SK-N-SH treated with all-trans-retinoic acid at 6 μM for 48 hours (cell line): ENCODE measurements at regions not wholly inside any gene's neighbourhood (a gene's known extent, or its start where the extent isn't known, plus 50 kb on each side); places are given as distances from the start of the nearest gene placed in this dataset.

Experiments
- ATAC-seq: fragments of 200-7000 bp; cut with Tn5 transposase; 3 replicates; pipeline ENCODE4 v1.9.1; 2020; ENCODE audit warnings: mild to moderate bottlenecking, moderate library complexity
- ARNTL ChIP-seq: fragments of 450-650 bp; formaldehyde crosslinking; IDR thresholded peaks from 2 replicates; pipeline ENCODE4 v1.5.0; 2020; ENCODE audit warnings: low read depth, mild to moderate bottlenecking, moderate library complexity, borderline replicate concordance
- BACH2 ChIP-seq: fragments of 250-450 bp; sonication (Bioruptor Pico); IDR thresholded peaks from 2 replicates; pipeline ENCODE4 v1.9.0; 2021; ENCODE audit warnings: mild to moderate bottlenecking, borderline replicate concordance
- CSDC2 ChIP-seq: fragments of 250-450 bp; sonication (Bioruptor Pico); IDR thresholded peaks from 2 replicates; pipeline ENCODE4 v1.5.0; 2020; ENCODE audit warnings: mild to moderate bottlenecking, moderate library complexity
- ESRRG ChIP-seq: fragments of 250-450 bp; sonication (Bioruptor Pico); IDR thresholded peaks from 2 replicates; pipeline ENCODE4 v1.6.1; 2021; ENCODE audit warnings: mild to moderate bottlenecking
- GLIS3 ChIP-seq: fragments of 250-450 bp; sonication (Bioruptor Pico); IDR thresholded peaks from 2 replicates; pipeline ENCODE4 v1.5.0; 2020; ENCODE audit warnings: mild to moderate bottlenecking, moderate library complexity
- ISL1 ChIP-seq: fragments of 250-450 bp; sonication (Bioruptor Pico); IDR thresholded peaks from 2 replicates; pipeline ENCODE4 v2.1.2; 2022; ENCODE audit warnings: mild to moderate bottlenecking, moderate library complexity
- PATZ1 ChIP-seq: fragments of 250-450 bp; sonication (Bioruptor Pico); IDR thresholded peaks from 2 replicates; pipeline ENCODE4 v1.8.0; 2020; ENCODE audit warnings: mild to moderate bottlenecking, moderate library complexity, borderline replicate concordance
- PPARA ChIP-seq: fragments of 250-450 bp; sonication (Bioruptor Pico); IDR thresholded peaks from 2 replicates; pipeline ENCODE4 v1.5.0; 2020; ENCODE audit warnings: mild to moderate bottlenecking, borderline replicate concordance
- RARB ChIP-seq: fragments of 250-450 bp; sonication (Bioruptor Pico); IDR thresholded peaks from 2 replicates; pipeline ENCODE4 v1.8.0; 2021; ENCODE audit warnings: mild to moderate bottlenecking, moderate library complexity
- SNAI2 ChIP-seq: fragments of 250-450 bp; sonication (Bioruptor Pico); IDR thresholded peaks from 2 replicates; pipeline ENCODE4 v1.5.0; 2020; ENCODE audit warnings: mild to moderate bottlenecking, moderate library complexity
- TCF4 ChIP-seq: fragments of 250-450 bp; sonication (Bioruptor Pico); IDR thresholded peaks from 2 replicates; pipeline ENCODE4 v1.8.0; 2021; ENCODE audit warnings: mild to moderate bottlenecking, moderate library complexity, borderline replicate concordance
- TOX ChIP-seq: fragments of 250-450 bp; sonication (Bioruptor Pico); IDR thresholded peaks from 2 replicates; pipeline ENCODE4 v1.8.0; 2021; ENCODE audit warnings: mild to moderate bottlenecking, moderate library complexity, borderline replicate concordance
- ZC3H10 ChIP-seq: fragments of 250-450 bp; sonication (Bioruptor Pico); IDR thresholded peaks from 2 replicates; pipeline ENCODE4 v1.5.1; 2021; ENCODE audit warnings: mild to moderate bottlenecking, moderate library complexity
- ZFP30 ChIP-seq: fragments of 450-650 bp; formaldehyde crosslinking; IDR thresholded peaks from 2 replicates; pipeline ENCODE4 v1.5.0; 2022; ENCODE audit warnings: mild to moderate bottlenecking, moderate library complexity
- ZNF70 ChIP-seq: fragments of 450-650 bp; formaldehyde crosslinking; IDR thresholded peaks from 2 replicates; pipeline ENCODE4 v1.5.0; 2020; ENCODE audit warnings: mild to moderate bottlenecking, moderate library complexity
- TF ChIP-seq, protein P1 (sequence below): fragments of 250-450 bp; sonication (Bioruptor Pico); IDR thresholded peaks from 2 replicates; pipeline ENCODE4 v1.5.0; 2020; ENCODE audit warnings: mild to moderate bottlenecking, moderate library complexity
- TF ChIP-seq, protein P2 (sequence below): fragments of 250-450 bp; sonication (Bioruptor Pico); IDR thresholded peaks from 2 replicates; pipeline ENCODE4 v1.5.1; 2020; ENCODE audit warnings: low read depth, mild to moderate bottlenecking, moderate library complexity
- TF ChIP-seq, protein P3 (sequence below): fragments of 250-450 bp; sonication (Bioruptor Pico); IDR thresholded peaks from 2 replicates; pipeline ENCODE4 v1.5.1; 2021; ENCODE audit warnings: mild to moderate bottlenecking, moderate library complexity

- TF ChIP-seq ISL1 (CRISPR knock-in tag) (0 out of 2 replicates have a peak, but pooled peaks have one; percentile 69), TCF4 (CRISPR knock-in tag) (no peak)
- ATAC-seq, result no peak
Measured at GRCh38 chr21:22554690-22555316, 1556.6 kb downstream of the NCAM2 start.

DNA sequence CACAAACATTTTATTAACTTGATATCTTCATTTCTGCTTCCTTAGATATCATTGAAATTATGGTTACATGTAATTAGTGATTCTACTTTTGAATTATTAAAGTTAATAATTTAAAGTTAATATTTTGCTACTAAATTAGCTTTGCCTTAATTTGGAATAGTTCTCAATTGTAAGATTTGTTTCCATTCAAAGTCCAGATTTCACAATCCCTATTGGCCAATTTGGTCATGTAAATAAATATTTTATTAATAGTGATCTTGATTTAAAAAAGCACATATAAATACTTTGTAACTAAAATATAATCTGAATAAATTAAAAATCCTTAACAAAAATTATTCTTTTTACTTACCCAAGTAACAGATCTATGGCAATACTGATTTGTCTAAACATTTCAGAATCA, 1558.6 kb downstream of the NCAM2 start:
- ATAC-seq, result no peak
- no peak for TF ChIP-seq CSDC2 (CRISPR knock-in tag)
- TF ChIP-seq BACH2 (CRISPR knock-in tag), result no peak
- TF ChIP-seq, protein P1, sequence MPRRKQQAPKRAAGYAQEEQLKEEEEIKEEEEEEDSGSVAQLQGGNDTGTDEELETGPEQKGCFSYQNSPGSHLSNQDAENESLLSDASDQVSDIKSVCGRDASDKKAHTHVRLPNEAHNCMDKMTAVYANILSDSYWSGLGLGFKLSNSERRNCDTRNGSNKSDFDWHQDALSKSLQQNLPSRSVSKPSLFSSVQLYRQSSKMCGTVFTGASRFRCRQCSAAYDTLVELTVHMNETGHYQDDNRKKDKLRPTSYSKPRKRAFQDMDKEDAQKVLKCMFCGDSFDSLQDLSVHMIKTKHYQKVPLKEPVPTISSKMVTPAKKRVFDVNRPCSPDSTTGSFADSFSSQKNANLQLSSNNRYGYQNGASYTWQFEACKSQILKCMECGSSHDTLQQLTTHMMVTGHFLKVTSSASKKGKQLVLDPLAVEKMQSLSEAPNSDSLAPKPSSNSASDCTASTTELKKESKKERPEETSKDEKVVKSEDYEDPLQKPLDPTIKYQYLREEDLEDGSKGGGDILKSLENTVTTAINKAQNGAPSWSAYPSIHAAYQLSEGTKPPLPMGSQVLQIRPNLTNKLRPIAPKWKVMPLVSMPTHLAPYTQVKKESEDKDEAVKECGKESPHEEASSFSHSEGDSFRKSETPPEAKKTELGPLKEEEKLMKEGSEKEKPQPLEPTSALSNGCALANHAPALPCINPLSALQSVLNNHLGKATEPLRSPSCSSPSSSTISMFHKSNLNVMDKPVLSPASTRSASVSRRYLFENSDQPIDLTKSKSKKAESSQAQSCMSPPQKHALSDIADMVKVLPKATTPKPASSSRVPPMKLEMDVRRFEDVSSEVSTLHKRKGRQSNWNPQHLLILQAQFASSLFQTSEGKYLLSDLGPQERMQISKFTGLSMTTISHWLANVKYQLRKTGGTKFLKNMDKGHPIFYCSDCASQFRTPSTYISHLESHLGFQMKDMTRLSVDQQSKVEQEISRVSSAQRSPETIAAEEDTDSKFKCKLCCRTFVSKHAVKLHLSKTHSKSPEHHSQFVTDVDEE (CRISPR knock-in tag), result no peak
- no peak for TF ChIP-seq ZFP30 (CRISPR knock-in tag)
- TF ChIP-seq PPARA (CRISPR knock-in tag), result no peak
- TF ChIP-seq GLIS3 (CRISPR knock-in tag), result no peak
- no peak for TF ChIP-seq RARB (CRISPR knock-in tag)
- no peak for TF ChIP-seq ESRRG (CRISPR knock-in tag)
- TF ChIP-seq SNAI2 (CRISPR knock-in tag), result no peak
- no peak for TF ChIP-seq ZC3H10 (CRISPR knock-in tag)
- TF ChIP-seq TOX (CRISPR knock-in tag), result no peak
- no peak for TF ChIP-seq ZNF70 (CRISPR knock-in tag)
- no peak for TF ChIP-seq PATZ1
- TF ChIP-seq, protein P2, sequence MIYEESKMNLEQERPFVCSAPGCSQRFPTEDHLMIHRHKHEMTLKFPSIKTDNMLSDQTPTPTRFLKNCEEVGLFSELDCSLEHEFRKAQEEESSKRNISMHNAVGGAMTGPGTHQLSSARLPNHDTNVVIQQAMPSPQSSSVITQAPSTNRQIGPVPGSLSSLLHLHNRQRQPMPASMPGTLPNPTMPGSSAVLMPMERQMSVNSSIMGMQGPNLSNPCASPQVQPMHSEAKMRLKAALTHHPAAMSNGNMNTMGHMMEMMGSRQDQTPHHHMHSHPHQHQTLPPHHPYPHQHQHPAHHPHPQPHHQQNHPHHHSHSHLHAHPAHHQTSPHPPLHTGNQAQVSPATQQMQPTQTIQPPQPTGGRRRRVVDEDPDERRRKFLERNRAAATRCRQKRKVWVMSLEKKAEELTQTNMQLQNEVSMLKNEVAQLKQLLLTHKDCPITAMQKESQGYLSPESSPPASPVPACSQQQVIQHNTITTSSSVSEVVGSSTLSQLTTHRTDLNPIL, result no peak
- TF ChIP-seq, protein P3, sequence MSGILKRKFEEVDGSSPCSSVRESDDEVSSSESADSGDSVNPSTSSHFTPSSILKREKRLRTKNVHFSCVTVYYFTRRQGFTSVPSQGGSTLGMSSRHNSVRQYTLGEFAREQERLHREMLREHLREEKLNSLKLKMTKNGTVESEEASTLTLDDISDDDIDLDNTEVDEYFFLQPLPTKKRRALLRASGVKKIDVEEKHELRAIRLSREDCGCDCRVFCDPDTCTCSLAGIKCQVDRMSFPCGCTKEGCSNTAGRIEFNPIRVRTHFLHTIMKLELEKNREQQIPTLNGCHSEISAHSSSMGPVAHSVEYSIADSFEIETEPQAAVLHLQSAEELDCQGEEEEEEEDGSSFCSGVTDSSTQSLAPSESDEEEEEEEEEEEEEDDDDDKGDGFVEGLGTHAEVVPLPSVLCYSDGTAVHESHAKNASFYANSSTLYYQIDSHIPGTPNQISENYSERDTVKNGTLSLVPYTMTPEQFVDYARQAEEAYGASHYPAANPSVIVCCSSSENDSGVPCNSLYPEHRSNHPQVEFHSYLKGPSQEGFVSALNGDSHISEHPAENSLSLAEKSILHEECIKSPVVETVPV, result no peak

DNA sequence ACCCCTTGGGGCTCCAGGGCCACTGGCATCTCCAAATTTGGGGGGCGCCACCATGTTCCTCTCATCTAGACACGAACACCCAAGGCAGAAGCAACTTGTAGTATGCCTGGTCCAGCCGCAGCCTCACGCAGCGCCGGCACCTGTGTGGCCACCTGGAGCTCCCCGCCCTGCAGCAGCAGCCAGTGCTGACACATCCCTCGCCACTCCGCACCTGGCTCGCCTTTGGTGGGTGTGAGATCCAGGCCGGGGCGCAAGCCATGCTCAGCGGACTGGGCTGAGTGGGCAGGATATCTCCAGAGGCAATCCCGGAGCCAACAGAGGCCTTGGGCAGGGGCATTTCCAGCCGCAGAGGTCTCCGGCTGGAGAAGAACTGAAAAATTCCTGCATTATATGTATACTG, 1563.7 kb downstream of the NCAM2 start:
- no peak for TF ChIP-seq TOX (CRISPR knock-in tag)
- TF ChIP-seq GLIS3 (CRISPR knock-in tag), result no peak
- no peak for TF ChIP-seq ARNTL
- TF ChIP-seq CSDC2 (CRISPR knock-in tag), result no peak
- TF ChIP-seq, protein P1 (CRISPR knock-in tag), result no peak
- no peak for TF ChIP-seq RARB (CRISPR knock-in tag)
- no peak for TF ChIP-seq ISL1 (CRISPR knock-in tag)
- TF ChIP-seq BACH2 (CRISPR knock-in tag), result no peak
- TF ChIP-seq PATZ1, result no peak
- TF ChIP-seq PPARA (CRISPR knock-in tag), result no peak
- ATAC-seq, result no peak
